Neural progenitor cell (in vitro differentiated cells): ENCODE measurements at regions not wholly inside any gene's neighbourhood (a gene's known extent, or its start where the extent isn't known, plus 50 kb on each side); places are given as distances from the start of the nearest gene placed in this dataset.

ENCODE experiments used
- DNase-seq: peaks from one replicate; pipeline ENCODE4 v3.0.0-alpha.2; 2016; ENCODE audit warnings: low spot score
- H2AFZ ChIP-seq: fragments of 200-600 bp; sonication (generic); replicated peaks from 2 replicates; pipeline ENCODE4 v1.6.1; 2016; ENCODE audit warnings: antibody characterized with exemption
- H3F3A ChIP-seq: fragments of 200-600 bp; sonication (generic); 2 replicates; pipeline ENCODE4 v1.6.1; 2016; ENCODE audit warnings: antibody characterized with exemption, low read depth
- H3K27ac ChIP-seq: fragments of 200-600 bp; sonication (generic); 2 replicates; pipeline ENCODE4 v1.5.1; 2016; ENCODE audit warnings: mild to moderate bottlenecking
- H3K27me3 ChIP-seq: fragments of 200-600 bp; sonication (generic); 2 replicates; pipeline ENCODE4 v1.6.1; 2016; ENCODE audit warnings: mild to moderate bottlenecking, moderate library complexity
- H3K36me3 ChIP-seq: fragments of 200-600 bp; sonication (generic); 2 replicates; pipeline ENCODE4 v1.5.1; 2016
- H3K4me1 ChIP-seq: fragments of 200-600 bp; sonication (generic); 2 replicates; pipeline ENCODE4 v1.6.1; 2016; ENCODE audit warnings: mixed run types
- H3K4me2 ChIP-seq: fragments of 200-600 bp; sonication (generic); 2 replicates; pipeline ENCODE4 v1.6.1; 2016
- H3K4me3 ChIP-seq: fragments of 200-600 bp; sonication (generic); 2 replicates; pipeline ENCODE4 v1.5.1; 2016
- H3K79me2 ChIP-seq: fragments of 200-600 bp; sonication (generic); 2 replicates; pipeline ENCODE4 v1.6.1; 2016; ENCODE audit warnings: low read depth
- H3K9ac ChIP-seq: fragments of 200-600 bp; sonication (generic); 2 replicates; pipeline ENCODE4 v1.6.1; 2016
- H3K9me3 ChIP-seq: fragments of 200-600 bp; sonication (generic); 2 replicates; pipeline ENCODE4 v1.5.1; 2016; ENCODE audit warnings: low read depth
- H4K20me1 ChIP-seq: fragments of 200-600 bp; sonication (generic); 2 replicates; pipeline ENCODE4 v1.6.1; 2016; ENCODE audit warnings: low read depth
- H3K27ac Mint-ChIP-seq: 3 replicates; pipeline ENCODE4 v1.8.0; 2021; ENCODE audit warnings: mixed read lengths
- H3K27me3 Mint-ChIP-seq: 2 replicates; pipeline ENCODE4 v1.8.0; 2022; ENCODE audit warnings: low read depth, mild to moderate bottlenecking, inconsistent platforms, moderate library complexity, mixed read lengths; ENCODE audit not compliant: insufficient read depth
- H3K36me3 Mint-ChIP-seq: 3 replicates; pipeline ENCODE4 v1.8.0; 2021; ENCODE audit warnings: mixed read lengths
- H3K4me1 Mint-ChIP-seq: 3 replicates; pipeline ENCODE4 v1.8.0; 2021; ENCODE audit warnings: mixed read lengths
- H3K4me3 Mint-ChIP-seq: 3 replicates; pipeline ENCODE4 v1.8.0; 2021; ENCODE audit warnings: mild to moderate bottlenecking, moderate library complexity, mixed read lengths
- H3K9me3 Mint-ChIP-seq: 3 replicates; pipeline ENCODE4 v1.8.0; 2020; ENCODE audit warnings: mixed read lengths
- CTCF ChIP-seq: fragments of 200-600 bp; sonication (generic); IDR thresholded peaks from 2 replicates; pipeline ENCODE4 v1.5.1; 2017; ENCODE audit warnings: antibody characterized with exemption, mild to moderate bottlenecking
- EZH2 ChIP-seq: fragments of 200-600 bp; sonication (generic); IDR thresholded peaks from 2 replicates; pipeline ENCODE4 v1.6.1; 2017; ENCODE audit warnings: antibody characterized with exemption, mild to moderate bottlenecking, moderate library complexity
- EZH2phosphoT487 ChIP-seq: fragments of 200-600 bp; sonication (generic); IDR thresholded peaks from 2 replicates; pipeline ENCODE4 v1.6.1; 2017; ENCODE audit warnings: antibody characterized with exemption

GRCh38 chr3:150267288-150267687 lies 140.8 kb upstream of the TSC22D2 start:
- no peaks in the 10 kb centered on the region for H3K79me2 ChIP-seq
- no peak overlapping the region for H2AFZ ChIP-seq
- H3K9me3 Mint-ChIP-seq: no peaks in the 10 kb centered on the region
- H4K20me1 ChIP-seq: no peaks in the 10 kb centered on the region
- no peak overlapping the region for H3K27ac Mint-ChIP-seq
- H3F3A ChIP-seq: no peaks in the 10 kb centered on the region
- no peaks in the 10 kb centered on the region for H3K36me3 ChIP-seq
- no peak overlapping the region for H3K9ac ChIP-seq
- no peaks in the 10 kb centered on the region for H3K4me1 ChIP-seq
- peaks cover 5% of the 10 kb centered on the region for H3K4me1 Mint-ChIP-seq
- no peak overlapping the region for H3K27ac ChIP-seq
- H3K9me3 ChIP-seq: no peaks in the 10 kb centered on the region
- no peaks in the 10 kb centered on the region for H3K36me3 Mint-ChIP-seq
- DNase-seq: no peak
- no peak overlapping the region for H3K4me3 Mint-ChIP-seq
- TF ChIP-seq CTCF (no peak), EZH2phosphoT487 (no peak), EZH2 (no peak)
- H3K27me3 ChIP-seq: no peaks in the 10 kb centered on the region
- H3K4me3 ChIP-seq: no peak overlapping the region
- no peak overlapping the region for H3K4me2 ChIP-seq
- H3K27me3 Mint-ChIP-seq: peaks cover 3% of the 10 kb centered on the region

- Histone ChIP-seq H4K20me1 (no peaks in the 10 kb centered on the region), H3K9me3 (no peaks in the 10 kb centered on the region), H3K4me1 (no peaks in the 10 kb centered on the region), H3K27me3 (no peaks in the 10 kb centered on the region), H3F3A (no peaks in the 10 kb centered on the region), H3K27ac (no peak overlapping the region), H3K4me3 (no peak overlapping the region), H2AFZ (no peak overlapping the region), H3K9ac (no peak overlapping the region), H3K36me3 (no peaks in the 10 kb centered on the region), H3K79me2 (no peaks in the 10 kb centered on the region), H3K4me2 (no peak overlapping the region)
- Mint-ChIP-seq H3K36me3 (no peaks in the 10 kb centered on the region), H3K4me3 (no peak overlapping the region), H3K27ac (no peak overlapping the region), H3K27me3 (peaks cover 3% of the 10 kb centered on the region), H3K4me1 (peaks cover 5% of the 10 kb centered on the region), H3K9me3 (no peaks in the 10 kb centered on the region)
- no peak for TF ChIP-seq CTCF
- no peak for TF ChIP-seq EZH2
- no peak for TF ChIP-seq EZH2phosphoT487
- no peak for DNase-seq
Measured at GRCh38 chr3:150265305-150265704, 142.8 kb upstream of the TSC22D2 start.

- DNase-seq: no peak
- TF ChIP-seq EZH2 (no peak), EZH2phosphoT487 (no peak), CTCF (no peak)
- Mint-ChIP-seq H3K4me3 (no peak overlapping the region), H3K9me3 (no peaks in the 10 kb centered on the region), H3K27me3 (peaks cover 3% of the 10 kb centered on the region), H3K36me3 (no peaks in the 10 kb centered on the region), H3K27ac (no peak overlapping the region), H3K4me1 (peaks cover 5% of the 10 kb centered on the region)
- Histone ChIP-seq H3K9ac (no peak overlapping the region), H4K20me1 (no peaks in the 10 kb centered on the region), H3F3A (no peaks in the 10 kb centered on the region), H3K4me1 (no peaks in the 10 kb centered on the region), H3K27me3 (no peaks in the 10 kb centered on the region), H3K9me3 (no peaks in the 10 kb centered on the region), H3K4me3 (no peak overlapping the region), H3K79me2 (no peaks in the 10 kb centered on the region), H2AFZ (no peak overlapping the region), H3K27ac (no peak overlapping the region), H3K4me2 (no peak overlapping the region), H3K36me3 (no peaks in the 10 kb centered on the region)
Measured at GRCh38 chr3:150264561-150265279, 143.4 kb upstream of the TSC22D2 start.
